Esophagus squamous epithelium (tissue), 4 donors: ENCODE measurements at regions not wholly inside any gene's neighbourhood (a gene's known extent, or its start where the extent isn't known, plus 50 kb on each side); places are given as distances from the start of the nearest gene placed in this dataset.

ENCODE experiments used
- POLR2A ChIP-seq, 4 donors: fragments of 450-650 bp; IDR thresholded peaks; one replicate each; pipeline ENCODE4 v1.6.1; 2017; ENCODE audit warnings: antibody characterized with exemption in 4 of 4, mild to moderate bottlenecking in 4 of 4, moderate library complexity in 3 of 4
- TF ChIP-seq, protein P1 (sequence below), 6 experiments: fragments of 450-650 bp in 4 of 6; fragments of 200-600 bp in 2 of 6; sonication (generic) in 2 of 6; IDR thresholded peaks; one replicate each; pipeline ENCODE4 v1.5.1; 2016 to 2019; ENCODE audit warnings: antibody characterized with exemption in 6 of 6, mild to moderate bottlenecking in 4 of 6, moderate library complexity in 4 of 6

DNA sequence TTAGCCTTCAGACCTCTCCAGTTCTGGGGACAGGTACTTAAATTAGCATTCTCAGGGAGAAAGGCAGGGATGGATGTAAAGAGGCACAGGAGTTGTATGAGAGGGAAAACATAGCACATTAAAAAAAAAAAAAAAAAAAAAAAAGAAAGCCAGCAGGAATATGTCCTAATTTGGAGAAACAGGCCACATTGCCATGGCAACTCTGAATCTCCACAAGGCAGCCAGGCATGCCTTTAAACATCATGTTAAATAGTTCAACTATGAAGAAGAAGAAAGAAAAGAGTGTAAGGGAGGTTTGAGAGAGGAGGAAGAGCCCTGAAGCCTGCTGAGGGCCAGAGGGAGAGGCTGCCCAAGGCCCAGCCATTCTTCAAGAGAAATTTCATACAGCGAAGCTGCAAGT lies 145.8 kb downstream of the GRIN2B start:
- TF ChIP-seq, protein P1, sequence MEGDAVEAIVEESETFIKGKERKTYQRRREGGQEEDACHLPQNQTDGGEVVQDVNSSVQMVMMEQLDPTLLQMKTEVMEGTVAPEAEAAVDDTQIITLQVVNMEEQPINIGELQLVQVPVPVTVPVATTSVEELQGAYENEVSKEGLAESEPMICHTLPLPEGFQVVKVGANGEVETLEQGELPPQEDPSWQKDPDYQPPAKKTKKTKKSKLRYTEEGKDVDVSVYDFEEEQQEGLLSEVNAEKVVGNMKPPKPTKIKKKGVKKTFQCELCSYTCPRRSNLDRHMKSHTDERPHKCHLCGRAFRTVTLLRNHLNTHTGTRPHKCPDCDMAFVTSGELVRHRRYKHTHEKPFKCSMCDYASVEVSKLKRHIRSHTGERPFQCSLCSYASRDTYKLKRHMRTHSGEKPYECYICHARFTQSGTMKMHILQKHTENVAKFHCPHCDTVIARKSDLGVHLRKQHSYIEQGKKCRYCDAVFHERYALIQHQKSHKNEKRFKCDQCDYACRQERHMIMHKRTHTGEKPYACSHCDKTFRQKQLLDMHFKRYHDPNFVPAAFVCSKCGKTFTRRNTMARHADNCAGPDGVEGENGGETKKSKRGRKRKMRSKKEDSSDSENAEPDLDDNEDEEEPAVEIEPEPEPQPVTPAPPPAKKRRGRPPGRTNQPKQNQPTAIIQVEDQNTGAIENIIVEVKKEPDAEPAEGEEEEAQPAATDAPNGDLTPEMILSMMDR (IDR thresholded peaks at IDR 0.05), result no peak
- no peak for TF ChIP-seq POLR2A (IDR thresholded peaks at IDR 0.05)
